ENCODE measurements at regions not wholly inside any gene's neighbourhood (a gene's known extent, or its start where the extent isn't known, plus 50 kb on each side); places are given as distances from the start of the nearest gene placed in this dataset.

DNA sequence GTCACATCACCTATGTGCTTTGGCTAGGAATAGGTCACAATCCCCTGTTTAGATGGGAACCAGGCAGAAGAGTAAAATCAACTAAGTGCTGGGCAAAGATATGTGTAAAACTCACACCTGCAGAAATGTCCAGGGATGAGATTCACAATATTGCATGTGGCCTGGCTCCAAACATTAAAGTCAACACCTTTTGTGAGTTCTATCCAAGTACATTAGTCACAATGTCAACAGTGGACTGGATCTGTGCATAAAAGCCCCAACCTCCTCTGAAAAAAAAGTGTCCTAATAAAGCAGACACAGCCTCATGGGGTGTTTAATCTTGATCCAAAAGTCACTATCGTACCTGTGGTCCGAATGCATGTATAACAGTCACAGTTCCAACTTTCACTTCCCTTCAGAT, 1990.3 kb downstream of the TP53TG3F start:
- TF ChIP-seq, protein P1, sequence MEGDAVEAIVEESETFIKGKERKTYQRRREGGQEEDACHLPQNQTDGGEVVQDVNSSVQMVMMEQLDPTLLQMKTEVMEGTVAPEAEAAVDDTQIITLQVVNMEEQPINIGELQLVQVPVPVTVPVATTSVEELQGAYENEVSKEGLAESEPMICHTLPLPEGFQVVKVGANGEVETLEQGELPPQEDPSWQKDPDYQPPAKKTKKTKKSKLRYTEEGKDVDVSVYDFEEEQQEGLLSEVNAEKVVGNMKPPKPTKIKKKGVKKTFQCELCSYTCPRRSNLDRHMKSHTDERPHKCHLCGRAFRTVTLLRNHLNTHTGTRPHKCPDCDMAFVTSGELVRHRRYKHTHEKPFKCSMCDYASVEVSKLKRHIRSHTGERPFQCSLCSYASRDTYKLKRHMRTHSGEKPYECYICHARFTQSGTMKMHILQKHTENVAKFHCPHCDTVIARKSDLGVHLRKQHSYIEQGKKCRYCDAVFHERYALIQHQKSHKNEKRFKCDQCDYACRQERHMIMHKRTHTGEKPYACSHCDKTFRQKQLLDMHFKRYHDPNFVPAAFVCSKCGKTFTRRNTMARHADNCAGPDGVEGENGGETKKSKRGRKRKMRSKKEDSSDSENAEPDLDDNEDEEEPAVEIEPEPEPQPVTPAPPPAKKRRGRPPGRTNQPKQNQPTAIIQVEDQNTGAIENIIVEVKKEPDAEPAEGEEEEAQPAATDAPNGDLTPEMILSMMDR (IDR thresholded peaks at IDR 0.05 in 8 of 11, conservative IDR thresholded peaks at IDR 0.05 in 3 of 11), result no peak
- TF ChIP-seq POLR2A (IDR thresholded peaks at IDR 0.05) (no peak), POLR2AphosphoS5 (IDR thresholded peaks at IDR 0.05) (no peak)
